ENCODE measurements at regions not wholly inside any gene's neighbourhood (a gene's known extent, or its start where the extent isn't known, plus 50 kb on each side); places are given as distances from the start of the nearest gene placed in this dataset.
"Not testable (repeated sequence)": the region's sequence is repeated elsewhere in the genome, so short reads cannot be mapped to it uniquely, and the experiment has no call there.

DNA sequence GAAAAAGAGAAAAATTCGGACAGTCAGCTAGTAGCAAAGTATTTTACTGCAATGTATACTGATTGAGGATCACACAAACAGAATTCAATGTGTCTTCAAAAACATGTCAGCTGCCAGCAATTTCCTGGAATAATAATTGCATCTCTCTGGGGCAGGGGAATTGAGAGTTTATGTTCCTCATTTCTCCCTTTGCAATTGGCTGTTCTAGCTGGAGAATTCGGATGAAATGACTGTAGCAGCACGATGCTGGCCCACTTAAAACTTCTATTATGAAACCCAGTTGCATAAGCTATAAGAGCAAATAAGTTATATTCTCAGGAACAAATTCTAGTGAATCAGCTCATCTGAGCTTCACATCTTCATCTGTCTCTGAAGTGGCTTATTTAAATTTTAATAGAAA lies 99.9 kb upstream of the CPEB2 start:
- DNase-seq, result no peak

DNA sequence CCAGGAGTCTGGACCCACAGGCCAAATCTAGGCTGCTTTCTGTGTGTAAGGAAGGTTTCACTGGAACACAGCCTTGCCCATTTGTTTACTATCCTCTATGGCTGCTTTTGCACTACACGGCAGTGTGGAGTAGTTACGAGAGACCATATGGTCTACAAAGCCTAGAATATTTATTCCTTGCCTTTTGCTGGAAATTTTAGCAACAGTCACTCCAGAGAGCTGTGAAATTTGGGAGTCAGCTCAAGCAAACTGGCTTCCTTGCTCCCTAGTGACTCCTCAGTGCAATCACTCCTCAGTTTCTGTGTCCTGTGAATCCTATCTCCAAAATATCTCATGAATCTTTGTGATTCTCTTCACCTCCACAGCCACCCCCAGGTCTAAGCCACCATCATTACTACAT lies 99.0 kb upstream of the CPEB2 start:
- DNase-seq, result no peak

DNA sequence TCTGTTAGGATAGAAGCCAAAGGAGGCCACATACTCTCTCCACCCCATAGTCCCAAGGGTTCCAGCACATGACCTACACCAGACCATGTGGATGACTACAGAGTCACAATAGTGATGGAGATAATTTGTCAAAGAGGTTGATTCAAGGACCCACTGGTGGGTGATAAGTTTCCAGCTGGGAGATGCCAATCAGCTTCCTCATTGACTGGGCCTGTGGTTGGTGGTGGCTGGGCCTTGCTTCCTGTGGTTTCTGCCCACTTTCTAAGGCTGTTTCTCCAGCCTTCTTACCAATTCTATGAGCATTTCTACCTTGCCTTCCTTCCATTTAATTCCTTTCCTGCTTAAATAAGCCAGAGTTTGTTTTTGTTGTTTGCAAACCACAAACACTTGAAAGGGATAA lies 95.5 kb upstream of the CPEB2 start:
- DNase-seq, result no peak

DNA sequence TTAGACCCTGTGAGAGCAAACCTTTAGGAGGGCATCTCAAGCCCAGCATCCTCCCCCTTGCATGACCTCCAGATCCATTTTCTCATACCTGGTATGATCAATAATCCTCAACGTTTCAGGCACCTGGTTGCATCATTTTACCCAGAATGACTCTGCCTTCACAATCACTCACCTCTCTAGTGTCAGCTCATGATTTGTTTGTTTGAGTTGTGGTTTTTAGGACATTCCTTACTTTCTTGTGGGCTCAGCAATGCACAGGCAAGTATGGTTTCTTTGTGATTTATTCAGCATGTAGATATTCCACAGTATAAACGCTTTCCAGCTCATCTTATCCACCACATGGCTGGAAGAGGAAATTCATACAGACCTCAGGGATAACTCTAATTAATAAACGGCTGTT lies 93.6 kb upstream of the CPEB2 start:
- DNase-seq, result no peak

DNA sequence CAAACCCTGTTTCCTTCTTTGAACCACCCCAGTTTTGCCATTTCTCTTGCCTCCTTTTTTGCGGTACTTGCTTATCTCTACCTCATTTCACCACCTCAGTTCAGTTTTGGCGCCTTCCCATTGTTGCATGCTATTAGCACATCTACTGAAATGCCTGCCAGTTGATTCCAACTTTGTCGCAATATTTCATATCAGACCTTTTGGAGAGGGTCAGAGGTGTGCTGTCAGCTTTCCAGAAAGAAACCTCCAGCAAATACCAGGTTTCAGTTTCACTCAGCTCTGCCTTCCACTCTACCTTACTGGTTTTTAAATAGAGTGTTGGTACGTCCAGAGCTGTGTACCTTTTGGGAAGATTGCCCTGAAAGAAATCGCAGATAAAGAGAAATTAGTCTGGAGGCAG lies 91.9 kb upstream of the CPEB2 start:
- no peak for DNase-seq

DNA sequence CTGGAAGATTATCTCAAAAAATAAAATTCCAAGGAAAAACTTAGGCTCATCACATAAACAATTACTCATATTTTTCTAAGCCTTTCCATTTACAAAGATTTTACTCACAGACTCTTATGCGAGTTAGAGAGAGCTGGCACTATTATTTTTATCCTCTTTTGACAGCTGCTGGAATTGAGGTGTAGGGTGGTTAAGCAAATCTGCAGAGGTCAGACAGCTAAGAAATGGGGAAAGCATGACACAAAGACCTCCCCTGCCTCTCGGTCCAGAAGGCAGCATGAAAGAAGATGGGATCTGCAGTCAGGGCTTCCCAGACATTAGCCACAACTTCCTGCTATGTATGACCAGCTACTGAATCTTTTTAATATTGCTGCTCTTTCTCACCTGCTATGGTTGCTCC lies 89.9 kb upstream of the CPEB2 start:
- DNase-seq, result no peak

DNA sequence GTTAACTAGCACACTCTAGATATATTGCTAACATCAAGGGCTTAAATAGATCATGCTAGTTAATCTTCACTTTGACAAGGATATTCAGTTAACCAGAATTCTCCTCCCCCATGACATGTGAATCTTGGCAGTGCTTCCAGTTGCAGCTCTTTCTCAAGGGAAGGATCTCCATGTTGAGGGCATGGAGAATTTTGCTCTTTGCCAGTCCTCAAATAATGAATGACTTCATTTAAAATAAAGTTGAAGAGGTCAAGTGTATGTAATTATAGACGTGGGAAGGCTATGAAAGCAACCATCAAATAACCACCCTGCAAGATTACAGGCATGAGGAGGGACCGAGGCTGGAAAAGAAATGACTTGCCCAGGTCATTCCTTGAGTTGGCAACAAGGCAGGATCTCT lies 87.3 kb upstream of the CPEB2 start:
- no peak for DNase-seq

DNA sequence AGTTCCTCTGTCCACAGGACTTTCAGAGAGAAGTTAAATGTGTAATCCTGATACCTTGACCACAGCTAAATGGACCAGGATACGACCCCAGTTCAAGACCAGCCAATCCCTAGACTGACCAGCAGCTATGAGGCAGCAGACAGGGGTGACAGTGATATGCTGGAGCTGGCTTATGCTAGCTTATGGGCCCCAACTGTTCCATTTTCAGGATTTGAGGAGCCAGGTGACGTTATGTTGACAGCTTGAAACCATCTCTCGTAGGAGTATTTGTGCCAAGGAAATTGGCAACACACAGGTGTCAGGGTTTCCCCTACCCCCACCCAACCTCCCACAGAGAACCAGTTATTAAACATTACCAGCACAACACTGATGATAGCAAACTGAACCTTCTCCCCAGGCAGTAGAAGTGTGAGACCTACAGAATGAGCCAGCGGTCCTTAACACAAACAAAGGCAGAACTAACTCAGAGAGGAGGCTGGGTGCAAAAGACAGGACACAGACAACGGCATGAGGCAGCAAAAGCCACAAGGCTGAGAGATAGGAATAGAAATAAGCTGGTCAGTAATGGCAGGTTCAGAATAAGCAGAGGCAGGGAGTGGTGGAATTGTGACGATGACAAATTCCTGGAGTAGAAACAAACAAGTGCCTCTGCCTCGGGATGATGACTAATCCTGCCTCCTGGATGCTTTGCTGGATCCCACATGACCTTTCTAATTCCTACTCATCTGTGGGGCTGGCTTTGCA lies 85.6 kb upstream of the CPEB2 start:
- DNase-seq, result no peak

DNA sequence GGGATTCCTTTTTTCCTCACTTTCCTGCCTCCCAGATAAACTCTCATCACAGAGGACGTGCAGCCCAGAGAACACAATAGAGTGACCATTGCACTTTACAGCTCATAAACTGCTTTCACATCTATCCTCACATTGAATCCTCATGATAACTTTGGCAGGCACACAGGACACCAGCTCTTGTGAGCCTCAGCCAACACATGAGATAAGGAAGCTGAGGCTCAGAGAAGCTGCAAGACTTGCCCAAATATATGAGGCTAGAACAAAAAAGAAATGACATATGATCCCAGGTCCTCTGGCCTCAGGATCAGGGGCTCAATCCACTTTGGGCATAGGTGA lies 85.0 kb upstream of the CPEB2 start:
- no peak for DNase-seq

DNA sequence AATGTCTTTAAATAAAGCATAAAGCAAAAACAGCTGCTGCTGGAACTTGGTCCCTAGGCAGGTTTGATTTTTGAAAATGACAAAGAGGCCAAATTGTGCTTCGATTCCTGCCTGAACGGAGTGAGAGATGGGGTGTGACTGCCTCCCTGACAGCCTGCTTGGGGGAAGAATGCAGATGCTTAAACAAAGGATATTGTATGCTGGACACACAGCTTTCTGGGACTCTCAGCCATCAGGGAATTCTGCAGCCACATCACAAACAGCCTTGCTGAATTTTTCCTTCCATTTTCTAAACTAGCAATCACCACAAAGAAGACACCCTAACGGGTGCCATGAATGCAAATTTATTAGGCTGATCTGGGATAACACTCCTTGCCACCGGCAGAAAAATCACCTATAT lies 83.9 kb upstream of the CPEB2 start:
- DNase-seq, result no peak

DNA sequence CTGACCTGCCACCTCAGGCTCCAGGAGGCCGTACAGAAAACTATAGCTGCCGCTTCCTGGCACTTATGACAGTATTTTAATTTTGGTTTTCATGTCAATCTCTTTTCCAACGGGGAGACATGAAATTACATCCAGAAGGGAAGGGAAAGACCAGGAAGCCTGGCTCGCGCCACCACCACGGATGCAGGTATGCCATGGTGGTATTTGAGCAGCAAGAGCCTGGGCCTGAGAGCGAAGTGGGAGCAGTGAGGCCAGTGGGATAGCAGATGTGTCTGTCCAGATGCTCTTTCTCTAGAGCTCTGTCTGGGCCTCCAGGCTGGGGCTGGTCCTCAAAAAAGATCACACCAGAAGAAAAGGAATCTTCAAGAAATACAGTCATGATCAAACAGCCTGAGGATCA lies 82.5 kb upstream of the CPEB2 start:
- DNase-seq, result no peak

DNA sequence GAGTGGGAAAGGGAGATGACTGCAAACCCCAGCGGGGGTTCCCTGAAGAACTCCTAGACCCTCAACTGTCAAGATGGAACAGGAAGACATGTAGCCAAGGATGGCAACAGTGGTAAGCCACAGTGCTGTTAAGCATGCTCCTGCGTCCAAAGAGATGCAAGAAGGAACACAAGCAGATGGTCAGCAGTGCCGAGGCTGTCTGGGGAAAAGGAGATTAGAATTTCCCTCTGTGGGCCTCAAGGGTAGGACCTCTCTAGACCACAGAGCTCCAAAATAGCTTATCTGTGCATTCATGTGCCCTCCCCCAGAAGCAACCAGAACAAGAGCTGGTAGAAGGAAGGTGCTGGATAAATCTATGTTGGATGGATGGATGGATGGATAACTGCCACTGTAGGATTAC lies 82.0 kb upstream of the CPEB2 start:
- DNase-seq, result no peak

DNA sequence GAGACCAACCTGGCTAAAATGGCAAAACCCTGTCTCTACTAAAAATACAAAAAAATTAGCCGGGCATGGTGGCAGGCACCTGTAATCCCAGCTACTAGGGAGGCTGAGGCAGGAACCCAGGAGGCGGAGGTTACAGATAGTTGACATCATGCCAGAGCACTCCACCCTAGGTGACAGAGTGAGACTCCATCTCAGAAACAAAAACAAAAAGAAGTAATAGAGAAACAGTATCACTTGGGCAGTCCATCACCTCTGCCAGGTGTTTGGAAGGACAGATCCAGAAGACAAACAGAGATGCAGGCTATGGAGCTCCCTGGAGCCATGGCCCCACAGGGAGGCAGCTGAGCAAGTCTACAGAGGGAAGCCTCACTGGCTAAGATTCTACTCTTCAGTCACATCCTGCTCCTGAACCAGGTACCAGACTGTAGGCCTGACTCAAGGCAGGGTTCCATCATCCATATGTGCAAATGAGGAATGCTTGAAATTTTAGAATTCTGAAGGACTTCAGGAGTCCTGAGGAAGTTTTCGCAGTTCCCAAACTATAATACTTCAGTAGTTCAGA lies 81.4 kb upstream of the CPEB2 start:
- no peak for DNase-seq

DNA sequence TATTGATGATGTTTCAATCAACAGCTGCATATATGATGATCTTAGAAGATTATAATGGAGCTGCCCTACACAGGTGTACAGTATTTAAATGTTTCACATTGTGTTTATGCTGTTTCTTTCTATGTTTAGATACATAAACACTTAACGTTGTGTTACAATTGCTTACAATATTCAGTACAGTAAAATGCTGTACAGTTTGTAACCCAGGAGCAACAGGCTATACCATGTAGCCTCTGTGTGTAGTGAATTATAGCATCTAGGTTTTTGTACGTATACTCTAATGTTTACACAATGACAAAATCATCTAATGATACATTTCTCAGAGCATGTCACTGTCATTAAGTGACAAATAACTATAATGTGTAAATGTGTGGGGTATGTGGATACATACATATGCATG lies 80.5 kb upstream of the CPEB2 start:
- not testable (repeated sequence) for DNase-seq

DNA sequence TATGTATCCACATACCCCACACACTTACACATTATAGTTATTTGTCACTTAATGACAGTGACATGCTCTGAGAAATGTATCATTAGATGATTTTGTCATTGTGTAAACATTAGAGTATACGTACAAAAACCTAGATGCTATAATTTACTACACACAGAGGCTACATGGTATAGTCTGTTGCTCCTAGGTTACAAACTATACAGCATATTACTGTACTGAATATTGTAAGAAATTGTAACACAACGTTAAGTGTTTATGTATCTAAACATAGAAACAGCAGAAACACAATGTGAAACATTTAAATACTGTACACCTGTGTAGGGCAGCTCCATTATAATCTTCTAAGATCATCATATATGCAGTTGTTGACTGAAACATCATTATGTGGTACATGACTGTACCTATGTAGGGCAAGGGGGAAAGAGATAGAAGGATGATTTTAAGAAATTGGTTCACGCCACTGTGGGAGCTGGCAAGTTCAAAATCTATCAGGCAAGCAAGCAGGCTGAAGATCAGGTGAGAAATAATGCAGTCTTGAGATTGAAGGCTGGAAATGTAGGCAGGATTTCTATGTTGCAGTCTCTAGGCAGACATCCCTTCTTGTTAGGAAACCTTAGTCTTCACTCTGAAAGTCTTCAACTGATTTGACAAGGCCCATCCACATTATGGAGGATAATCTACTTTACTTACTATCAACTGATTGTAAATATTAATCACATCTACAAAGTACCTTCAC lies 78.0 kb upstream of the CPEB2 start:
- DNase-seq, result no peak

DNA sequence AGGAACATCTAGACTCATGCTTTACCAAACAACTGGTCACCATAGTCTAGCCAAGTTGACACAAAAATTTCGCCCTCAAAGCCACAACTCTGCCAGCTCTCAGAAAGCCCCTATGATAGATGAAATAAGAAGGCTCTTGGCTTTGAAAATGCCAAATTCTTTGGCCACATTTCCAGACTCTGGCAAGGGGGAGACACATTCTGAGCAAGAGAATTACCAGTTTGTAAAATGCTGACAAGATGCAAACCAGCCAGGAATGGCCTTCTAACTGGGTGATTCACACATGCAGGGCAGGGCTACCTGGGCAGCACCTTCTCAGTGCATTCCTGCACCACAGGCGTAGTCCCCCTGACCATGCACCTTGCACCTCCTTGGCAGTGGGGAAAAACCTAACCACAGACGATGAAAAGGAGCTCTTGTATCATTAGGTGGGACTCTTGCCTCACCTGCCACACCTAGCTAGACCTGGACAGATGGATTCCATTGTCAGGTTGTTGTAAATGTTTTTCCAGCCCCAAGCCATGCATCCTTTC lies 77.4 kb upstream of the CPEB2 start:
- DNase-seq, result no peak

DNA sequence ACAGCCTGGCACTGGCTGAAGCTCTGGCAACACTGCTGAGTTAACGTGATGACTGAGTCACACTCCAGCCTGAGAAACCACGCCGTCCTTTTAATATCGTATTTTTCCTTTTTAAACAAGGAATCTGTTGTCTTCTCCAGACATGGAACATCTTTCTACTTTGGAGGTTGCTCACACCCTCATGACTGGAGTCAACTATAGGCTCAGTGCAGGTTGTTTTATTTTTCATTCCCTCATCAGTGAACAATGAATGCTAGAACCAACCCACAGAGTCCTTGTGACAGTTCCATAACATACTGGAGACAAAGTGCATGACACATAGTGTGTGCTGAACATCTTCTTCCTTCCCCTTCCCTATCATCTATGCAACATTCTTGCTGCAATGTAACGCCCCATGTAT lies 76.8 kb upstream of the CPEB2 start:
- DNase-seq, result no peak

DNA sequence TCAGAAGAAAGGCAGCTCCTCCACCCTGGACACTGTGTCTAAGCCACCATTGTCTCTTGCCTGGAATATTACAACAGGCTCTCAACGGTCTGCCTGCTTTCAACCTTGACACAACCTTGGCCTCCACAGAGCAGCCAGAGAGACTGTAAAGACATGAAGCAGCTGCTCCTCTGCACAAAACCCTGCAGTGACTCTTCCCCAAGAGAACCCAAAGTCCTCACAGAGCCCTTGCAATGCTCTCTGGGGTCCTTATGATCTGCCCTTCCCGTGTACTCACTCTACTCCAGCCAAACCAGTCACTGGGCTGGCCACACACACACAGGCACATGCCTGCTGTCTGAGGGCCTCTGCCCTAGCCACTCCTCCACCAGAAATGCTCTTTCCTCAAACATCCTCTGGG lies 75.9 kb upstream of the CPEB2 start:
- no peak for DNase-seq

DNA sequence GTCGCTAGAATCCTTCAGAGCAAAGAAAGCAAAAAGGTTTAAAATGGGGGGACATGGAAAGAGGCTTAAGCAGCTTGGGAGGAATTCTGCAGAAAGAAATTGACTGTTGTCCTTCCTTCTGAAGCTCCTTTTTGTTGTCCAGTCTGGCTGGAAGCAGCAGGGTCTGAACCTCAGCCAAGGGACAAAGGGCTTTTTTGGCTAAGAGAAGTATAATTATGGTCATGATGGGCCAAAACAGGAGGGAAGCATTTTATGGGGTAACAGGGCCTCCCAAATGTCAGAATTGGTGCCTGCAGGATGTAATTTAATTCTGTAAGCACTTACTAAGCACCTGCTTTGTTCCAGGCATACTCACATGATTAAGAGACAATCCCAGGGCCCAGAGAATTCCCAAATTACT lies 74.2 kb upstream of the CPEB2 start:
- no peak for DNase-seq

DNA sequence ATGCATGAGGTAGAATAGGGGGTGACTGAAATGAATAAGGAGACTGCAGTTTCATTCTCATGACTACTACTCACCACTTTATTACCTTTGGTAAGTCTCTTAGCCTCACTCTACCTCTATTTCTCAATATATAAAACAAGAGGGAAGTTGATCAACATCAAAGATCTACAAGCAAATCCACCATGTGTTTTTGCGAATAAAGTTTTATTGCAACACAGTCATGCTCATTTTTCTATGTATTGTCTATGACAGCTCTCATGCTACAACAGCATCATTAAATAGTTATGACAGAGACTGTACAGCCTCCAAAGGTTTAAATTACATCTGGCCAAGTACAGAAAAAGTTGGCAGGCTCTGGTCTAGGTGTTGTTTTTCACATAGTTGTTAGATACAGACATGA lies 72.6 kb upstream of the CPEB2 start:
- no peak for DNase-seq

DNA sequence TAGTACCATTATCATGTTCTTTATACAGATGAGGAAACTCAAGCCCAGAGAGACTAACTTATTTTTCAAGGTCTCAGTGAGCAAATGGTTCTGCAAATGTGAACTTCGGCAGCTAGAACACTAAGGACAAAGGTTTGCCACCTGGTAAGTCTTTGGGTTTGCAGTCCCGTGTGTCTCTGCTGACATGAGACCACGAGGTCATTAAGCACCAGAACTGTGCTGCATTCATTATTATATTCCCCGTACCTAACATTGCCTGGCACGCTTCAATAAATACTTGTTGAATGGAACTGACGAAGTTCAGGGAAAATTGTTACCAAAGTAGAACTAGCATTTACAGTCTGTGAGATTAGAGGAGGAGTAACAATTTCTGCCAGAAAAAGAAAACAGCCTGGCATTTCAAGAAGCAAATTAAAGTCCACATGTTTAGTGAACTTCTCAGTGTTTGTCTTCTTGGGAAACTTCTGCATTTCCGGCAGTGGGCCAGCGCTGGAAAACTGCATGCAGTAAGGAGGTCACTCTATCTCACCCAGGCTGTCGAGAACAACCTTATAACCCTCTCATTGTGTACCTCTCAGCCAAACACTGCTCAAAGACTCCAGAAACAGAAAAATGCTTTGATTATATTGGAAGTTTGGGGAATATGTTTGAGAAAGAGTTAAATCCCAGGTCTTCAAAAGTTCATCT lies 67.4 kb upstream of the CPEB2 start:
- DNase-seq, result no peak

DNA sequence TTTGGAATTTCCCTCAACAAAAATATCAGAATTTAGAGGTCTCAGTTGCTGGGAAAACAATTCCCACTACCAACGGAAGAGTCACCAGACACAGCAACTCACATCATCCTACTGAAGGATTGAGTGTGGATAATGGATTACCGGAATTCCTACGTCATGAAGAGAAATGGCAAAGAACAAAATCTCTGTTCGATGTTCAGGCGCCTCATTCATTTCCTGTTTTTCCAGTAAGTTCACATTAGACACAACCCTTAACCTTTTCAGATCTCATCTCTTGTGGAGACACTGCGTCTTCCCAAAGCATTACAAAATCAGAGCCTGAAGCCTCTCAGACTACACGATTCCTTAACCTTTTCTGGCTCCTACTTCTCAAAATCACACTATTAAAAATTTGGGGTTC lies 58.5 kb upstream of the CPEB2 start:
- DNase-seq, result no peak

DNA sequence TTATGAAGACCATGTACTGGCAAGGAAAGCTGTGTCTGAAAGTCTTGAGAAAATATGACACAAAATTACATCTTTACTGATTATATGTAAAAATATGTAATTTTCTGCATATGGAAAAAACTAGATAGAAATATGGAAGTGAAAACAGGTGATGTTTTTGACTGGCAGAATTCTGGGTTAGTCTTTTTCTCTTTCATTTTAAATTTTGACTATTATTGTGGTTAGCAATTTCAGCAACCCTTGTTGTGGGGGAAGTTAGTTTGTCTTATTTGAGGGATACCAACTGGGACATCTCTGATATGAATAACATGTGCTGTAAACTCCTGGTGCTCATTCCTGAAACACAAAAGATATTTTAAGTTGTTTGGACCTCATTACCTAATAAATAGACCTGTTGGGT lies 49.9 kb upstream of the CPEB2 start:
- DNase-seq, result no peak
